ENCODE measurements at regions not wholly inside any gene's neighbourhood (a gene's known extent, or its start where the extent isn't known, plus 50 kb on each side); places are given as distances from the start of the nearest gene placed in this dataset.
"Not testable (repeated sequence)": the region's sequence is repeated elsewhere in the genome, so short reads cannot be mapped to it uniquely, and the experiment has no call there.

DNA sequence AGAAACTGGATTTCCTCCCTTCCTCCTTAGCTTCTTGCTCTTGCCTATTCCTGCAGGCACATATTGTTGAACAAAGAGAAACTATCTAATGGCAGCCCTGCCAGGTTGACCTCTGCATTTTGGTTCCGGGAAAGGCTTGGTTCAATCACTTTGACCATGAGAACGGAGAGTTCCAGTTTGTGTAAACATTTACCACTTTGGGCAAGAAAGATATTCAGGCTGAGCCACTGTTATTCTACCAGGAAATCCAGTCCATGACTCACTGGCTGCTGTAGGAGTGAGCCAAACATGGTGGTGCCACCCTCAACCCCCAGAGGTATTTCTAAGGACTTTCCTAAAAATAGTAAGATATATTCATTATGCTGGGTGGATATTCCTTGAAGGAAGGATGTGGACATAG is 242.2 kb upstream of the OR4E1 start:
- DNase-seq (ENCODE audit: low read depth, low spot score) = no peak

GRCh38 chr14:21913759-21914158 is 240.1 kb upstream of the OR4E1 start:
- DNase-seq (ENCODE audit: low read depth, low spot score) = peak; percentile 59

- DNase-seq (ENCODE audit: low read depth, low spot score) = no peak
These were observed 238.7 kb upstream of the OR4E1 start for GRCh38 chr14:21912367-21912766.

- DNase-seq (ENCODE audit: low read depth, low spot score) = no peak
These were observed 238.3 kb upstream of the OR4E1 start for GRCh38 chr14:21911877-21912276.

- DNase-seq (ENCODE audit: low read depth, low spot score) = no peak
These were observed 236.6 kb upstream of the OR4E1 start for GRCh38 chr14:21910260-21910659.

DNA sequence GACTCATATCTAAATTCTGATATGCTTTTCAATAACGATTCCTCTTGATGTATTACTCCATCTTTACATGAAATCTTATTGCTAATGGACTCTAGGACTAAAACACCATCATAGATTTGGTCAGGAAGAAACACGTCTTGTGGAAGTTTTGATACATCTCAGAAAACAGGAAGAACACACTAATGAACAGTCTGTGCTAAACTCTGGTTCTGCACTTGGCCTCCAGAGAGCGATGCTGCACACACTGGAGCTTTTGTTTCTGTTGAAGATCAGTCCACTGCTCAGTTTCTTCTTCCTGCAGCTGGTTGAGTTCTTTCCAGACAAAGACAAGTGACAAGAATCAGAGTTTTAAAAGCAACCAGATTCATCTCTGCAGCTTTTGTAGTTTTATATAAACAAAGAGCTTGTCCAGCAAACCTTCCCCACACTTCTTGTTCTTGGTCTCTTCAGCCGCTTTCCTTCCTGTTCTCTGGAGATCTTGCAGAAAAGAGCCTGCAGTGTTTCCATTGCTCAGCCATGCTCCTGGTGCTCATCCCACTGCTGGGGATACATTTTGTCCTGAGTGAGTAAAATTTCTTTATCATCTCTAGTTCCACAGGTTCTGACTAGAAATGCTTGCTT is 229.1 kb upstream of the OR4E1 start:
- DNase-seq (ENCODE audit: low read depth, low spot score) = no peak

GRCh38 chr14:21894898-21895194 is 221.2 kb upstream of the OR4E1 start:
- not testable (repeated sequence) for DNase-seq (ENCODE audit: low read depth, low spot score)

DNA sequence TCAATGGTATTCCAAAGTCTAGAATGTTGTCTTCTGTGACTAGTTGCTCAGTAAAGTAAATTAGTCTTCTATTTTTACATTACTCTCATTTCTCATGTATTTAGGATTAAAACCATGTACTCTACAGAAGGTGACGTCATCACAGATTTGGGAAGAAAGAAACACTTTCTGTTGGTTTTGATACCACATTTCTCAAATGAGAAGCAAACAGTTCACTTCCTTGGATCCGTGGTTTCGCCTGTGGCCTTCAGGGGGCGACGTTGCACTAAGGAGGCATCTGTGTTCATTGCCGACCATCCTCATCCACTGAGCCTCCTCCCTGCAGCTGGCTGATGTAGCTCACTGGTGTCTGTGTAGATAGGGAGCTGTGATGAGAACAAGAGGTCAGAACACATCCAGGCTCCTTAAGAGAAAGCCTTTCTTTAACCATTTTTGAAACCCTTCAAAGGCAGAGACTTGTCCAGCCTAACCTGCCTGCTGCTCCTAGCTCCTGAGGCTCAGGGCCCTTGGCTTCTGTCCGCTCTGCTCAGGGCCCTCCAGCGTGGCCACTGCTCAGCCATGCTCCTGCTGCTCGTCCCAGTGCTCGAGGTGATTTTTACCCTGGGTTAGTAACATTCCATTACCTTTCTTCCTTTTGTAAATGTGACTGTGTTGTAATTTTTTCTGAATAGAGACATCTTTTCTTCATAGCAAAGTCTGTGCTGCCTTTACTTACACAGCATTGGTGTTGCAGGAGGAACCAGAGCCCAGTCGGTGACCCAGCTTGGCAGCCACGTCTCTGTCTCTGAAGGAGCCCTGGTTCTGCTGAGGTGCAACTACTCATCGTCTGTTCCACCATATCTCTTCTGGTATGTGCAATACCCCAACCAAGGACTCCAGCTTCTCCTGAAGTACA is 220.6 kb upstream of the OR4E1 start:
- peak; percentile 13 for DNase-seq (ENCODE audit: low read depth, low spot score)

- no peak for DNase-seq (ENCODE audit: low read depth, low spot score)
These were observed 218.3 kb upstream of the OR4E1 start for GRCh38 chr14:21891921-21892320.

GRCh38 chr14:21884995-21885394 is 211.4 kb upstream of the OR4E1 start:
- no peak for DNase-seq (ENCODE audit: low read depth, low spot score)

DNA sequence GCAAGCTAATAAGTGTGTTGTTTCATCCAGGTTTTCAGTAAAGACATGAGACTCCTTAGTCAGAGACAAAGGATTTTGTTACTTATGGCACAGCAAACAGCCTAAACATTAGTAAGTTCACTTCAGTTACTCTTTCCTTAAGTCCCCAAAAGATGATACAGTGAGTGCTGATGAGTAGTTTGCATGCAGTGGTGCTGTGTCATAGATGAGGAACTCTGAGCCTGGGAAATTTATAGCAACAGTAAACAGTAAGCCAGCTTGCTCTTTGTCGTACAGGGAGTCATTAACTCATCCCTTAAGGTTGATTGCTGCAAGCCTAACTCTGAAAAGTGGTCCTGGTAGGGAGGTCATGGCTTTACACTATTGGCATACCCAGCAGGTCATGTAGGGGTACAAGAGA is 208.6 kb upstream of the OR4E1 start:
- DNase-seq (ENCODE audit: low read depth, low spot score) = no peak

DNA sequence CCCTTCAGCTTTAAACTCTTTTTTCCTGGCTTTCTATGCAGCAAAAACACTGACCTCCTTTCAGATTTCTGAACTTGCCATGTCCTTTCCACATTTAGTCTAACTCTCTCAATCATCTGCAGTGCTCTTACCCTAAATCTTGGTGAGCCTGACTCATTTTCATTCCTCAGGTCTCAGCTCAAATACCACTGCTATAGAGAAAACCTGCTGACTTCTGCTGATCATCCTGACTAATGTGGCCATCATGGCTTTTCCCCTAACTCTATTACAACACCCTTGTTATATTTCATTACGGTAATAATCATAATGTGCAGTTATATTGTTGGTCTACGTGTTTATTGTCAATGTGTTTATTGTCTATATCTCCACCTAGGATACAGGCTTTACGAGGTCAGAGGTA is 207.3 kb upstream of the OR4E1 start:
- DNase-seq (ENCODE audit: low read depth, low spot score) = no peak

DNA sequence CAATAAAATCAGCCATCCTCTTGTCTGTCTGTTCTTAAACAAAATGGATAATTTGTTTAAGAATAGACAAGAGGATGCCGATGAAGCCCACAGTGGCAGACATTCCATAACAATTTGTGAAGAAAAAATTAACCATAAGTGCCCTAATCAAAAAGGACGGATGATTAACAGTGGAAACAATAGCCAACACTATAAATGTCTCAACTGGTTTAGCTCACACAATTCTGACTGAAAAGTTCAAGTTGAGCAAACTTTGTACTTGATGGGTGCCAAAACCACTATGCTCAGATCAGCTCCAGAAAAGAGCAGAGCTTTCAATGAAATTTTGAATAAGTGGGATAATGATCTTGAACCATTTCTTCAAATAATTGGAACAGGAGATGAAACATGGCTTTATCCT is 202.2 kb upstream of the OR4E1 start:
- DNase-seq (ENCODE audit: low read depth, low spot score) = no peak

DNA sequence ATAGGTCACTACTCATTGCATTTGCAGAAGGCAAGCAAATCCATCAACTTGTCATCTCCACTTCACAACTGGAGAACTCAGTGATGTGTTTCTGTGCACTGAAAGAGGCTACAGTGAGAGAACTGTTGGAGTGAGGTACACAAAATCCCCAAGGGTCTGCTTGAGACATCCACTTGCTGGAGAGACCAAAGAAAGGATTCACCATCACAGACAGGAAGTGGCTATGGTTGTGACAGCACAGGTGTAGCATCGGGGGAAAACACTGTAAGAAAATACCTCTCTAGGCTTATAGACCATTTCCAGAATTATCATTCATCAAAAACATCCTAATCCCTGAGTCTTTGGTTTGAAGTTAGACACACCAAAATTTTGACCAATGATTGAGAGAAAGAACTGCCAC is 201.3 kb upstream of the OR4E1 start:
- no peak for DNase-seq (ENCODE audit: low read depth, low spot score)

- no peak for DNase-seq (ENCODE audit: low read depth, low spot score)
These were observed 200.5 kb upstream of the OR4E1 start for GRCh38 chr14:21874167-21874566.

- DNase-seq (ENCODE audit: low read depth, low spot score) = peak; percentile 54
These were observed 194.9 kb upstream of the OR4E1 start for GRCh38 chr14:21868442-21869046.

DNA sequence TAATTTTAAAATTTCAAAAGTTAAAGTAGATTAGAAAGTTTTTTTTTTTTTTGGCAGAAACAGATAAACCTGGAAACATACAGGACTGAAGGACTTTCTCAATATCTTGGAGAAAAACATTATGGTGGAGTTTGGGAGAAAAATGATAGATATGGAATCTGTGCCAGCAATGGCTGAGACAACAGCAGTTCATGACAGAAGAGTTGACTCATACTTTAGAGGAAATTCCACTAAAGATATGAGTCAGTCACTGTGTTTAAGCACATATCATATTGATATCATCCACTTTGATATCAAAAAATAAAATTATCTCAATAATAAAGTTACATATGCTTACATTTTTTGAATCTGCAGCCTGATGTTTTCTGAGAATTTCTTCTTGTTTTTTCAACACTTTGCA is 193.9 kb upstream of the OR4E1 start:
- DNase-seq (ENCODE audit: low read depth, low spot score) = no peak

- DNase-seq (ENCODE audit: low read depth, low spot score) = no peak
These were observed 192.9 kb upstream of the OR4E1 start for GRCh38 chr14:21866479-21866878.

GRCh38 chr14:21863289-21863688 is 189.7 kb upstream of the OR4E1 start:
- no peak for DNase-seq (ENCODE audit: low read depth, low spot score)

DNA sequence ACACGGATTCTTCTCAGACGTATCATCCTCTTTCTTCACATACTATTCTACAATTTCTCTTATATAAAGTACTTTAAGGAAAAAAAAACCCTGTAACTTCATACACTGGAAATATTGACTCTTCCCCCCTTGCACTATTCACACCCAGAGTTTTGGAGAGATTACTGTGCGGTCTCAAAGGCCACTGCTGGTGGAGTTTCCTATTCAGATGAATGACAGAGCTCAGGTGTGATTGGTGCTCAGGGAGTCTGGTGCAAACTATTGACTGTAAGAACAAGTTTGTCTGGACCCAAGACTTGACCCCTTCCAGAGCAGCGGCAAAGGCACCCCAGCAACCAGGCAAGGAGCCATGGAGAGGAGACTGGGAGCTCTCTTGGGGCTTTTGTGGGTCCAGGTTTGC is 187.5 kb upstream of the OR4E1 start:
- no peak for DNase-seq (ENCODE audit: low read depth, low spot score)

DNA sequence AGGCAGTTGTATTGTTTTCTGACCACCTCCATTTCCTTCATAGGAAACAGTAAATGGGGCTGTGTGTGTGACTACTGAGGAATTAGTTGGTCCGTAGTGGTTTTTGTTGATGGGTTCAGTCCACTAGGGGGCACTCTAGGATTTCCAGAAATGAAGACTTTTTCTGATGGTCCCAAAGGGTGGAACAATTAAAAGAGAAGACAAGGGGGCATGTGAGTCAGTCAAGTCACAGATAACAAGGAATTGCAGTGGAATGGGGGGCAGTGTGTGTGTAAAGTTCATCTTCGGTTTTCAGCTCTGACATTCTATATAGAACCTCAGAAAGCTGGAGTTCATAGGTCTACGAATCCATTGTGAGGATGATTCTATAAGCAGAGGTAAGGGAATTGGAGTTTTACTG is 186.6 kb upstream of the OR4E1 start:
- DNase-seq (ENCODE audit: low read depth, low spot score) = no peak

DNA sequence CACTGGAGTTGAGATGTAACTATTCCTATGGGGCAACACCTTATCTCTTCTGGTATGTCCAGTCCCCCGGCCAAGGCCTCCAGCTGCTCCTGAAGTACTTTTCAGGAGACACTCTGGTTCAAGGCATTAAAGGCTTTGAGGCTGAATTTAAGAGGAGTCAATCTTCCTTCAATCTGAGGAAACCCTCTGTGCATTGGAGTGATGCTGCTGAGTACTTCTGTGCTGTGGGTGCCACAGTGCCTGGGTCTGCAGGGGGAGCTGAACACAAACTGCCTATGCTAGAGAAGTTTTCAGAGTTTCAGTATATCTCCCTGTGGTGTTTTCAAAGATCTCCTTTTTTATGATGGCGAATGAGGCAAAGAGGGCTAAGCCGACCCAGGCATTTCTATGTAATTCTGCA is 179.2 kb upstream of the OR4E1 start:
- DNase-seq (ENCODE audit: low read depth, low spot score) = no peak

DNA sequence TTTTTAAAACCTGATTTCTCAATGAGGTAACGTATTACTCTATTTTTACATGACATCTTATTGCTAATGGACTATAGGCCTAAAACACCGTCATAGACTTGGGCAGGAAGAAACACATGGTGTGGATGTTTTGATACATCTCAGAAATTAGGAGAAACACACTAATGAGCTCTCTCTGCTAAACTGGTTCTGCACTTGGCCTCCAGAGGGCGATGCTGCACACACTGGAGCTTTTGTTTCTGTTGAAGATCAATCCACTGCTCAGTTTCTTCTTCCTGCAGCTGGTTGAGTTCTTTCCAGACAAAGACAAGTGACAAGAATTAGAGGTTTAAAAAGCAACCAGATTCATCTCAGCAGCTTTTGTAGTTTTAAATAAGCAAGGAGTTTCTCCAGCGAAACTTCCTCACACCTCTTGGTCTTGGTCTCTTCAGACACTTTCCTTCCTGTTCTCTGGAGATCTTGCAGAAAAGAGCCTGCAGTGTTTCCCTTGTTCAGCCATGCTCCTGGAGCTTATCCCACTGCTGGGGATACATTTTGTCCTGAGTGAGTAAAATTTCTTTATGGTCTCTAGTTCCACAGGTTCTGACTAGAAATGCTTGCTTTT is 178.5 kb upstream of the OR4E1 start:
- peak; percentile 45 for DNase-seq (ENCODE audit: low read depth, low spot score)

Measured in activated naive CD8-positive, alpha-beta T cell treated with anti-CD3 and anti-CD28 coated beads, Interleukin-2, amount 50 U/mL, for 16 hours (primary cell).